ENCODE measurements at regions not wholly inside any gene's neighbourhood (a gene's known extent, or its start where the extent isn't known, plus 50 kb on each side); places are given as distances from the start of the nearest gene placed in this dataset.

DNA sequence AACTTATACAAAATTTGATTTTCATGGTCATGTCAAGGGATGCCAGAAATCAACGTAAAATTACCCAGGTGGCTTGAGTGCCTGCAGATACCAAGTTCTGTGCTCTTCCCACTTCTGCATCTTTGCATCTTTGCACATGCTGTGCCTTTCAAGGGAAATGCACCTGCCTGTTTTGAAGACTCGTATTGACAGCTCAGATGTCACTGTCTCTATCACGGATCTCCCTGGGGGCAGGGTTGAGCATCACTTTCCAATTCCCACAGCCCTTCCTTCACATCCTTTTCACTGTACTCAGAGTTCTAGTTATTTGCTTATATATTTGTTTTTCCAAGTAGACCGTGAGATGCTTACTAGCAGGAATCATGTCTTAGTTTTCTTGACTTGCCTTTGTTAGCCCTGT lies 274.2 kb downstream of the CDH26 start:
- H3K4me3 ChIP-seq (ENCODE audit: low read length), result no peak overlapping the region
- DNase-seq (ENCODE audit: low read depth), result no peak
- TF ChIP-seq, protein P1, sequence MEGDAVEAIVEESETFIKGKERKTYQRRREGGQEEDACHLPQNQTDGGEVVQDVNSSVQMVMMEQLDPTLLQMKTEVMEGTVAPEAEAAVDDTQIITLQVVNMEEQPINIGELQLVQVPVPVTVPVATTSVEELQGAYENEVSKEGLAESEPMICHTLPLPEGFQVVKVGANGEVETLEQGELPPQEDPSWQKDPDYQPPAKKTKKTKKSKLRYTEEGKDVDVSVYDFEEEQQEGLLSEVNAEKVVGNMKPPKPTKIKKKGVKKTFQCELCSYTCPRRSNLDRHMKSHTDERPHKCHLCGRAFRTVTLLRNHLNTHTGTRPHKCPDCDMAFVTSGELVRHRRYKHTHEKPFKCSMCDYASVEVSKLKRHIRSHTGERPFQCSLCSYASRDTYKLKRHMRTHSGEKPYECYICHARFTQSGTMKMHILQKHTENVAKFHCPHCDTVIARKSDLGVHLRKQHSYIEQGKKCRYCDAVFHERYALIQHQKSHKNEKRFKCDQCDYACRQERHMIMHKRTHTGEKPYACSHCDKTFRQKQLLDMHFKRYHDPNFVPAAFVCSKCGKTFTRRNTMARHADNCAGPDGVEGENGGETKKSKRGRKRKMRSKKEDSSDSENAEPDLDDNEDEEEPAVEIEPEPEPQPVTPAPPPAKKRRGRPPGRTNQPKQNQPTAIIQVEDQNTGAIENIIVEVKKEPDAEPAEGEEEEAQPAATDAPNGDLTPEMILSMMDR (conservative IDR thresholded peaks at IDR 0.05; ENCODE audit: low read length), result no peak

DNA sequence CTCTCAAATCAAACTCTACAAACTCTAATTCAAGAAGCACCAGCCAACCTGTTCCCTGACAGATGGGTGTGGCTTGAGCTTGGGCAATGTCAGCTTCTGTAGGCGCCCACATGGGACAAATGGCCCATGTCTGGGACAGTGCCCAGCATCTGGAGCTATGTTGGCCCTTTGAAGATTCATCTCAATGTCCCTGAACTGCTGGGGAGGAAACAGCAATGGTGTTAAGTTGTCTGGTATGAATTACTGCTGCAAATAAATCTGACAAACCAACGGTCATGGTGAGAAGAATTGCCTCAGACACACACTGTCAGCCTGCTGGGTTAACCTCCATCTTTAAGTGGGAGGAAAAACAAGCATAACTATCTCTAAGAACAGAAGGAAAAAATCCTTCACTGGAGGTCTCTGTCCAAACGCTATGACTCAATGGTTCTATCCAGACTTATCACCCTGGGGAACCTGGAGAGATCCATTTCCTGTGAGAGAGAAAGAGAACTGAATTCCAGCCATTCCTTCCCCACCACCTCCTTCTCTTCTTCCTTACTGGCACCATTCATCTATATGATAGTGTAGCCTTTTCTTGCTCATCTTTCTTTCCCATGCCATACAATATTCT lies 274.9 kb downstream of the CDH26 start:
- TF ChIP-seq, protein P1 (conservative IDR thresholded peaks at IDR 0.05; ENCODE audit: low read length), result no peak
- H3K4me3 ChIP-seq (ENCODE audit: low read length), result no peak overlapping the region
- DNase-seq (ENCODE audit: low read depth), result peak; percentile 39

DNA sequence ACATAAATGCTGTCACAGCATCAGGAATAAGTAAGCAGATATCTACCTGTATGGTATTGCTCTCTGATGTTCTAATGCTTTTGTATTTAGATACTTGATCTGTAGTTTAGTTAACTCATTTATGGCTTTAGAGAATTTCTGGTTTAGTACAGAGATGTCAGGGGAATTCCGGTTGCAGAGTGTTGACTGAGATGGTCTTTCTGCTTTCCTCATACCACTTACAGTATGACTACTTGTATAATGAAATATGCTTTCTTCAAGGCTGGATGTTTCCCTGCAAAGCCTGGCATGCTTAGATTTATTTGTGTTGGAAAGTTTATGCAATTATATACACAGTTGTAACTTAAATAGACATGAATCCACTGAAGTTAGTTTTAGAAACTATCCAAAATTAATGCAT lies 278.4 kb downstream of the CDH26 start:
- no peak overlapping the region for H3K4me3 ChIP-seq (ENCODE audit: low read length)
- TF ChIP-seq, protein P1 (conservative IDR thresholded peaks at IDR 0.05; ENCODE audit: low read length), result no peak
- no peak for DNase-seq (ENCODE audit: low read depth)

DNA sequence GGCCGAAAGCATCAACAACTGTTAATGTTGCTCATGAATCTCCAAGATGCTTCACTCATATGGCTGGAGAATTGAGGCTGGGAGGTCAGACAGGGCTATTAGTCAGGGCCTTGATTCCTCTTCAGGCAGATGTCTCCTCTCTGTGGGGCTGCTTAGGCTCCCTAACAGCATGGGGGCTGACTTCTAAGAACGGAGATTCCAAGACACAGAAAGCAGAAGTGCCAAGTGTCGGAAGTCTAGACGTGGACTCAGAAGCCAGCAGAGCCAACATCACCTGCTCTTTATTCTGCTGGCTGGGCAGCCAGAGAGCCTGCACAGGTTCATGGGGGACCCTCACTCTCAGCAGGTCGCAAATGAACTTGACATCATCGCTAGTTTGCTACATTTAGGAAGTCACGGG lies 279.8 kb downstream of the CDH26 start:
- no peak for DNase-seq (ENCODE audit: low read depth)
- no peak overlapping the region for H3K4me3 ChIP-seq (ENCODE audit: low read length)
- TF ChIP-seq, protein P1 (conservative IDR thresholded peaks at IDR 0.05; ENCODE audit: low read length), result no peak

DNA sequence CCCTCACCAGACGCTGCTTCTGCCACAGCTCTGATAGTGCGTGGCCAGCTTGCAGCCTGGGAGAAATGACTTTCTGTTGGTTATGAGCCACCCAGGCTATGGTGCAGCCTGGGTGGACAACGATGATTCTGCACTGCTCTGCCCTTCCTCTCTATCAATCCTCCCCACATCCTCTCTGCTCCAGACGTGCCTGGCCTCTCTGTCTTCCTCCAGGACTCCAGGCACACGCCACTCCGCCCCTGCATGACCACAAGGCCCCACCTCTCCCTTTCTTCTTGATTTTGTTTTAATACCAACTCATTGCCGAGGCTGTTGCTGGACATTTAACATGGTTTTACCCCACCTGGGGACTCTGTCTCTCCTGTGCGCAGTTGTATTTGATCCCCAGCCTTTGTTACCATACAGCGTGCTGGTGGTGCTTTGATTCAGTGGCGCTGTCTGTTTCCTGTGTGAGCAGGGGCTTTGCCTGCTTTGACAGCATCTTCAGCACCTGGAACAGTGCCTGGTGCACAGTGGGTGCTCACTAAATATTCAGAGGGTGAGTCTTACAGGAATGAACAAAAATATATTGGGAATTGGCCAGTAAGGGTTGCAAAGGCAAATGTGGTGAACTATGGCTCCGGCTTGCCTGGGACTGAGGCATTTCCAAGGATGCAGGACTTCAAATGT lies 280.9 kb downstream of the CDH26 start:
- TF ChIP-seq, protein P1 (conservative IDR thresholded peaks at IDR 0.05; ENCODE audit: low read length), result no peak
- H3K4me3 ChIP-seq (ENCODE audit: low read length), result no peak overlapping the region
- no peak for DNase-seq (ENCODE audit: low read depth)

DNA sequence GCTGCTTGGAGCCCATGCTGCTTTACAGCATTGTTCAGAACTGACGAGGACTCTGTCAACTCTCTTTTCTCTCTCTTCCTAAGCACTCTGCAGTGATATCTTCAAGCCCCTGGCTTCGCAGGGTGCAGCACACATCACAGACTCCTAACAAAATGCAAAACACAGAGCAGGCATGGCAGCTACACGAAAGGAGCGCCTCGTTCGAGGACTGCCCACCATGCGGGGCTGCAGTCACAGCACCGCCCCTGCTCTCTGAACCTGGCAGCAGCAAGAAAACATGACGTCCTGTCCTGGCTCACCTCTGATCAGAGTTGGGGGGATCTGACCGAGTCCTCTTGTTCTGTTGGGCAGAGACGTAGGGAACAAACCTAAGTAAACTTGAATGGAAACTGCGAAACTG lies 281.7 kb downstream of the CDH26 start:
- TF ChIP-seq, protein P1 (conservative IDR thresholded peaks at IDR 0.05; ENCODE audit: low read length), result no peak
- no peak overlapping the region for H3K4me3 ChIP-seq (ENCODE audit: low read length)
- DNase-seq (ENCODE audit: low read depth), result no peak

DNA sequence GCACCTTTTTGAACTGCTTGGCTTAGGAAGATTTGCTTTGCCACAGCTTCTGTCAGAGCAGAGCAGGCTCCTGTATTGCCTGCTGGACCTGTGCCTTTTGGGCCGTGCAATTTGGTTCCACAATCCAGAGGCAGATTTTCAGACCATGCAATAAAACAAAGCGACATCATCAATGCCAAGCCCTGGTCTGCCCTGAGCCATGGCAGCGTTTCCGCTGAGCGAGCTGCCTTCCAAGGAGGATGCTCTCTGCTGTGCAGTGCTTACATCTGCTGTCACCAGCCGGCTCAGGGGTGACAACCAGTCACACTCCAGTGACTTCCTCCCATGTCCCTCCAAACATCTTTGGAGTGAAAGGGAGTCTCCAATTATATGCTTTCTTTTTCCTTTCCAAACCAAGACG lies 282.2 kb downstream of the CDH26 start:
- H3K4me3 ChIP-seq (ENCODE audit: low read length), result no peak overlapping the region
- TF ChIP-seq, protein P1 (conservative IDR thresholded peaks at IDR 0.05; ENCODE audit: low read length), result no peak
- DNase-seq (ENCODE audit: low read depth), result no peak

Data from AG10803 (cell line).